ENCODE measurements at regions not wholly inside any gene's neighbourhood (a gene's known extent, or its start where the extent isn't known, plus 50 kb on each side); places are given as distances from the start of the nearest gene placed in this dataset.
"Not testable (repeated sequence)": the region's sequence is repeated elsewhere in the genome, so short reads cannot be mapped to it uniquely, and the experiment has no call there.

- DNase-seq (ENCODE audit: low read depth), result no peak
Observed at GRCh38 chr1:58933599-58933926, 149.7 kb upstream of the JUN start.

- no peak for DNase-seq (ENCODE audit: low read depth)
Observed at GRCh38 chr1:58934706-58935105, 150.9 kb upstream of the JUN start.

- no peak for DNase-seq (ENCODE audit: low read depth)
Observed at GRCh38 chr1:58936973-58937372, 153.1 kb upstream of the JUN start.

GRCh38 chr1:58939146-58939545 is 155.3 kb upstream of the JUN start:
- no peak for DNase-seq (ENCODE audit: low read depth)

- no peak for DNase-seq (ENCODE audit: low read depth)
Observed at GRCh38 chr1:58939666-58940370, 156.0 kb upstream of the JUN start.

GRCh38 chr1:58941471-58942289 is 157.8 kb upstream of the JUN start:
- DNase-seq (ENCODE audit: low read depth), result no peak

- DNase-seq (ENCODE audit: low read depth), result no peak
Observed at GRCh38 chr1:58942759-58943191, 158.9 kb upstream of the JUN start.

GRCh38 chr1:58943776-58944175 is 159.9 kb upstream of the JUN start:
- no peak for DNase-seq (ENCODE audit: low read depth)

- no peak for DNase-seq (ENCODE audit: low read depth)
Observed at GRCh38 chr1:58944439-58944838, 160.6 kb upstream of the JUN start.

GRCh38 chr1:58946390-58946789 is 162.5 kb upstream of the JUN start:
- DNase-seq (ENCODE audit: low read depth), result no peak

GRCh38 chr1:58948671-58949070 is 164.8 kb upstream of the JUN start:
- DNase-seq (ENCODE audit: low read depth), result no peak

- no peak for DNase-seq (ENCODE audit: low read depth)
Observed at GRCh38 chr1:58949551-58950220, 165.8 kb upstream of the JUN start.

- no peak for DNase-seq (ENCODE audit: low read depth)
Observed at GRCh38 chr1:58950897-58951296, 167.1 kb upstream of the JUN start.

- DNase-seq (ENCODE audit: low read depth), result not testable (repeated sequence)
Observed at GRCh38 chr1:58953951-58954350, 170.1 kb upstream of the JUN start.

- DNase-seq (ENCODE audit: low read depth), result not testable (repeated sequence)
Observed at GRCh38 chr1:58963287-58963686, 179.4 kb upstream of the JUN start.

- no peak for DNase-seq (ENCODE audit: low read depth)
Observed at GRCh38 chr1:58964428-58964827, 180.6 kb upstream of the JUN start.

- DNase-seq (ENCODE audit: low read depth), result peak; percentile 12
Observed at GRCh38 chr1:58964880-58965279, 181.0 kb upstream of the JUN start.

GRCh38 chr1:58966103-58966916 is 182.5 kb upstream of the JUN start:
- DNase-seq (ENCODE audit: low read depth), result no peak

- DNase-seq (ENCODE audit: low read depth), result no peak
Observed at GRCh38 chr1:58966917-58967740, 183.3 kb upstream of the JUN start.

- DNase-seq (ENCODE audit: low read depth), result peak; percentile 45
Observed at GRCh38 chr1:58968360-58968952, 184.6 kb upstream of the JUN start.

GRCh38 chr1:58969176-58969575 is 185.3 kb upstream of the JUN start:
- not testable (repeated sequence) for DNase-seq (ENCODE audit: low read depth)
